Stimulated activated naive B cell treated with anti-CD40 and anti-IgM and Interleukin-4, amounts not matched to agents 10 μg/mL and 1 μg/mL and 100 μg/mL, for 72 hours (primary cell): ENCODE measurements at regions not wholly inside any gene's neighbourhood (a gene's known extent, or its start where the extent isn't known, plus 50 kb on each side); places are given as distances from the start of the nearest gene placed in this dataset.
"Not testable (repeated sequence)": the region's sequence is repeated elsewhere in the genome, so short reads cannot be mapped to it uniquely, and the experiment has no call there.

Source experiments
- ATAC-seq, 2 donors: fragments of 150-1000 bp; cut with Tn5 transposase; replicated peaks; 2 replicates each; pipeline ENCODE4 v1.10.0; 2021; ENCODE audit warnings: moderate library complexity in 1 of 2
- DNase-seq: peaks from one replicate; pipeline ENCODE4 v3.0.0; 2021
- H3K27ac Mint-ChIP-seq: one replicate; pipeline ENCODE4 v1.8.0; 2022; ENCODE audit warnings: mild to moderate bottlenecking, mixed read lengths
- H3K27me3 Mint-ChIP-seq, 2 donors: one replicate each; pipeline ENCODE4 v1.8.0; 2022; ENCODE audit warnings: mixed read lengths in 2 of 2
- H3K36me3 Mint-ChIP-seq, 2 donors: one replicate each; pipeline ENCODE4 v1.8.0; 2022; ENCODE audit warnings: mixed read lengths in 2 of 2, mild to moderate bottlenecking in 1 of 2
- H3K4me1 Mint-ChIP-seq, 2 donors: one replicate each; pipeline ENCODE4 v1.8.0; 2022; ENCODE audit warnings: mixed read lengths in 2 of 2, mild to moderate bottlenecking in 1 of 2
- H3K4me3 Mint-ChIP-seq, 2 donors: one replicate each; pipeline ENCODE4 v1.8.0; 2022; ENCODE audit warnings: mild to moderate bottlenecking in 2 of 2, mixed read lengths in 2 of 2, moderate library complexity in 1 of 2
- H3K9me3 Mint-ChIP-seq, 2 donors: one replicate each; pipeline ENCODE4 v1.8.0; 2022; ENCODE audit warnings: mixed read lengths in 2 of 2, mild to moderate bottlenecking in 1 of 2

- Mint-ChIP-seq H3K9me3 (peaks cover 0 to 6% of the 10 kb centered on the region in 2 donors), H3K27me3 (peaks cover 0 to 3% of the 10 kb centered on the region in 2 donors), H3K4me3 (no peak overlapping the region), H3K36me3 (peaks cover 0 to 2% of the 10 kb centered on the region in 2 donors), H3K27ac (no peak overlapping the region), H3K4me1 (no peaks in the 10 kb centered on the region)
- ATAC-seq (no peak), DNase-seq (no peak)
These were observed 159.8 kb upstream of the JADE1 start for GRCh38 chr4:128649575-128650205.

GRCh38 chr4:128649161-128649560 lies 160.3 kb upstream of the JADE1 start:
- Mint-ChIP-seq H3K9me3 (peaks cover 0 to 6% of the 10 kb centered on the region in 2 donors), H3K27me3 (peaks cover 0 to 3% of the 10 kb centered on the region in 2 donors), H3K36me3 (peaks cover 0 to 2% of the 10 kb centered on the region in 2 donors), H3K4me3 (no peak overlapping the region), H3K27ac (no peak overlapping the region), H3K4me1 (no peaks in the 10 kb centered on the region)
- no peak for ATAC-seq
- DNase-seq = no peak

GRCh38 chr4:128648021-128648420 lies 161.5 kb upstream of the JADE1 start:
- Mint-ChIP-seq H3K27ac (no peak overlapping the region), H3K36me3 (peaks cover 0 to 2% of the 10 kb centered on the region in 2 donors), H3K4me1 (no peaks in the 10 kb centered on the region), H3K27me3 (peaks cover 0 to 3% of the 10 kb centered on the region in 2 donors), H3K9me3 (peaks cover 0 to 5% of the 10 kb centered on the region in 2 donors), H3K4me3 (no peak overlapping the region)
- no peak for DNase-seq
- ATAC-seq = no peak

- not testable (repeated sequence) for H3K4me3 Mint-ChIP-seq, H3K36me3 Mint-ChIP-seq, H3K27ac Mint-ChIP-seq, ATAC-seq, DNase-seq, H3K9me3 Mint-ChIP-seq, H3K27me3 Mint-ChIP-seq, H3K4me1 Mint-ChIP-seq
These were observed 162.6 kb upstream of the JADE1 start for GRCh38 chr4:128646893-128647292.

- not testable (repeated sequence) for H3K9me3 Mint-ChIP-seq, H3K27me3 Mint-ChIP-seq, DNase-seq, ATAC-seq, H3K4me1 Mint-ChIP-seq, H3K36me3 Mint-ChIP-seq, H3K27ac Mint-ChIP-seq, H3K4me3 Mint-ChIP-seq
These were observed 164.5 kb upstream of the JADE1 start for GRCh38 chr4:128644693-128645654.

- H3K4me3 Mint-ChIP-seq, H3K27me3 Mint-ChIP-seq, H3K4me1 Mint-ChIP-seq, H3K36me3 Mint-ChIP-seq, H3K9me3 Mint-ChIP-seq, H3K27ac Mint-ChIP-seq, ATAC-seq, DNase-seq: not testable (repeated sequence)
These were observed 165.4 kb upstream of the JADE1 start for GRCh38 chr4:128644107-128644506.

- H3K4me1 Mint-ChIP-seq, H3K36me3 Mint-ChIP-seq, H3K27ac Mint-ChIP-seq, H3K4me3 Mint-ChIP-seq, ATAC-seq, DNase-seq, H3K9me3 Mint-ChIP-seq, H3K27me3 Mint-ChIP-seq: not testable (repeated sequence)
These were observed 167.9 kb upstream of the JADE1 start for GRCh38 chr4:128641566-128641965.

- Mint-ChIP-seq H3K4me3 (no peak overlapping the region), H3K4me1 (no peaks in the 10 kb centered on the region), H3K27me3 (peaks cover 6 to 11% of the 10 kb centered on the region in 2 donors), H3K36me3 (no peaks in the 10 kb centered on the region), H3K9me3 (peaks cover 0 to 3% of the 10 kb centered on the region in 2 donors), H3K27ac (no peak overlapping the region)
- DNase-seq (no peak), ATAC-seq (no peak)
These were observed 169.8 kb upstream of the JADE1 start for GRCh38 chr4:128639541-128640270.

- H3K36me3 Mint-ChIP-seq = no peaks in the 10 kb centered on the region
- no peak for ATAC-seq
- DNase-seq = no peak
- H3K4me3 Mint-ChIP-seq = no peak overlapping the region
- H3K27ac Mint-ChIP-seq = no peak overlapping the region
- H3K27me3 Mint-ChIP-seq = peaks cover 6 to 11% of the 10 kb centered on the region in 2 donors
- H3K9me3 Mint-ChIP-seq = peaks cover 0 to 5% of the 10 kb centered on the region in 2 donors
- H3K4me1 Mint-ChIP-seq = no peaks in the 10 kb centered on the region
These were observed 172.6 kb upstream of the JADE1 start for GRCh38 chr4:128636906-128637305.

GRCh38 chr4:128635955-128636560 lies 173.4 kb upstream of the JADE1 start:
- Mint-ChIP-seq H3K27me3 (peaks cover 6 to 11% of the 10 kb centered on the region in 2 donors), H3K4me1 (no peaks in the 10 kb centered on the region), H3K36me3 (no peaks in the 10 kb centered on the region), H3K4me3 (no peak overlapping the region), H3K27ac (no peak overlapping the region), H3K9me3 (peaks cover 0 to 5% of the 10 kb centered on the region in 2 donors)
- no peak for DNase-seq
- ATAC-seq = no peak

- Mint-ChIP-seq H3K27ac (no peak overlapping the region), H3K4me3 (no peak overlapping the region), H3K36me3 (no peaks in the 10 kb centered on the region), H3K27me3 (peaks cover 6 to 11% of the 10 kb centered on the region in 2 donors), H3K9me3 (peaks cover 0 to 5% of the 10 kb centered on the region in 2 donors), H3K4me1 (no peaks in the 10 kb centered on the region)
- no peak for DNase-seq
- no peak for ATAC-seq
These were observed 174.2 kb upstream of the JADE1 start for GRCh38 chr4:128635141-128635954.

- Mint-ChIP-seq H3K27ac (no peak overlapping the region), H3K36me3 (no peaks in the 10 kb centered on the region), H3K4me3 (no peak overlapping the region), H3K4me1 (no peaks in the 10 kb centered on the region), H3K9me3 (peaks cover 0 to 5% of the 10 kb centered on the region in 2 donors), H3K27me3 (peaks cover 6 to 8% of the 10 kb centered on the region in 2 donors)
- no peak for DNase-seq
- no peak for ATAC-seq
These were observed 176.4 kb upstream of the JADE1 start for GRCh38 chr4:128633067-128633466.

- no peaks in the 10 kb centered on the region for H3K36me3 Mint-ChIP-seq
These were observed 178.6 kb upstream of the JADE1 start for GRCh38 chr4:128630871-128631270.

More at GRCh38 chr4:128630871-128631270, 178.6 kb upstream of the JADE1 start:
- no peak overlapping the region for H3K4me3 Mint-ChIP-seq
- H3K4me1 Mint-ChIP-seq = no peaks in the 10 kb centered on the region
- ATAC-seq (no peak), DNase-seq (no peak)
- peaks cover 0 to 5% of the 10 kb centered on the region in 2 donors for H3K9me3 Mint-ChIP-seq
- H3K27ac Mint-ChIP-seq = no peak overlapping the region
- H3K27me3 Mint-ChIP-seq = peaks cover 6% of the 10 kb centered on the region in 2 donors
